HFF-Myc (cell line): ENCODE measurements at regions not wholly inside any gene's neighbourhood (a gene's known extent, or its start where the extent isn't known, plus 50 kb on each side); places are given as distances from the start of the nearest gene placed in this dataset.

Experiments used
- DNase-seq: peaks from one replicate; pipeline ENCODE4 v3.0.0-alpha.2; 2011; ENCODE audit warnings: low read depth; ENCODE audit errors: extremely low read depth
- H3K4me3 ChIP-seq: replicated peaks from 2 replicates; pipeline ENCODE4 v1.5.1; 2011; ENCODE audit warnings: low read depth, mild to moderate bottlenecking, control low read depth, low read length
- TF ChIP-seq, protein P1 (sequence below): IDR thresholded peaks from 2 replicates; pipeline ENCODE4 v1.5.1; 2012; ENCODE audit warnings: mild to moderate bottlenecking, low read depth, low read length, control low read depth; ENCODE audit errors: missing control alignments

DNA sequence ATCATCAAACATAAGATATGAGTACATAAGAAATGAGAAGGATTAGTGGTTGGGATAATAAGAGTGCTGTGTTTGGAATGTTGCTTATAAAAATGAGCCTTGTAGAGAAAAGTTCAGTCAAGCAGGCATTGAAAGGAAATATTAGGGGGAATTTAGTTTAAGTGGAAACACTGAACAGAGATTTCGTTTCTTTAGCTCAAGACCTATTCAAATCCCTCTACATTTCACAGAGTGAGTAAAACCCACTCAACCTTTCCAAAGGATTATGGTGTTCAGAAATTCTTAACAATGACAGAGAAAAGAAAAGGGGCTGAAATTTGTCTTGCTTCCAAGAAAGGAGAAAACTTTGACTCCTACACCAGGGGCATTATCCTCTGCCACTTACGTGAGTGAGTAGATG, 1072.4 kb upstream of the LCORL start:
- DNase-seq: no peak
- TF ChIP-seq, protein P1, sequence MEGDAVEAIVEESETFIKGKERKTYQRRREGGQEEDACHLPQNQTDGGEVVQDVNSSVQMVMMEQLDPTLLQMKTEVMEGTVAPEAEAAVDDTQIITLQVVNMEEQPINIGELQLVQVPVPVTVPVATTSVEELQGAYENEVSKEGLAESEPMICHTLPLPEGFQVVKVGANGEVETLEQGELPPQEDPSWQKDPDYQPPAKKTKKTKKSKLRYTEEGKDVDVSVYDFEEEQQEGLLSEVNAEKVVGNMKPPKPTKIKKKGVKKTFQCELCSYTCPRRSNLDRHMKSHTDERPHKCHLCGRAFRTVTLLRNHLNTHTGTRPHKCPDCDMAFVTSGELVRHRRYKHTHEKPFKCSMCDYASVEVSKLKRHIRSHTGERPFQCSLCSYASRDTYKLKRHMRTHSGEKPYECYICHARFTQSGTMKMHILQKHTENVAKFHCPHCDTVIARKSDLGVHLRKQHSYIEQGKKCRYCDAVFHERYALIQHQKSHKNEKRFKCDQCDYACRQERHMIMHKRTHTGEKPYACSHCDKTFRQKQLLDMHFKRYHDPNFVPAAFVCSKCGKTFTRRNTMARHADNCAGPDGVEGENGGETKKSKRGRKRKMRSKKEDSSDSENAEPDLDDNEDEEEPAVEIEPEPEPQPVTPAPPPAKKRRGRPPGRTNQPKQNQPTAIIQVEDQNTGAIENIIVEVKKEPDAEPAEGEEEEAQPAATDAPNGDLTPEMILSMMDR: no peak

DNA sequence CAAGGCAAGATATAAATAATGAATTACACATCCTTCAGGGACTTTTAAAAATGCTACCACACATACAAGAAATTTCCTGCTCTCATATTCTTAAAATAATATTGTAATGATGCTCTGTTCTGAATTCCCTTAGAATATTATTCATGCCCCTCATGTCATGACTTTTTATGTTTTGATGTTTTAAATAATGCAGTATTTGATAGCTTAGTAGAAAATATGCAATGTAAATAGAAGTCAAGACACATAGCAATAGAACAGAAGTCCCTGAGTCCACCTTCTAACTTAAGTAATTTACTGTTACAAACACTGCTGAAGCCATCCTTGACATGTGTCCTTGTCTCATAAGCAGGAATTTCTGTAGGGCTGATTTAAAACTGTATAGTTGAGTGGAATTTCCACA, 1071.2 kb upstream of the LCORL start:
- DNase-seq: no peak
- H3K4me3 ChIP-seq: no peak overlapping the region
- TF ChIP-seq, protein P1: no peak

More for the DNA sequence above, 1072.4 kb upstream of the LCORL start:
- no peak overlapping the region for H3K4me3 ChIP-seq

DNA sequence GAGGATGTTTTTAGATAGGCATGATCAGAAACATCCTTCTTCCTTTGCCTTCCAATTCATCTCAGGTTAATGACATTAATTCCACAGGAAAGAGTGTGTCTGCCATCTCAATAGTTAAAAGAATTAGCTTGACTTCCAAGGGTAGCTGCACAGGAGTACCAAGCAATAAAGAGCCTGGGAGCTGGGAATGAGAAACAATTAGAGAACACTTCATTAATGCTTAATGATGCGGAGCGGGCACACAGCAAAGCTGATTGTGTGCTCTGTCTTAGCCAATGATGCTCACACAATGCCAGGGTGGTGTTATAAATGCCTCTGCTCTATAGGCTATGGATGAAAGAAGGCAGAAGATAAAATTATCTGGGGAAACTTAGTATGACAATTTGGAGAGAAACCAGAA, 1052.5 kb upstream of the LCORL start:
- no peak for DNase-seq
- TF ChIP-seq, protein P1: no peak
- no peak overlapping the region for H3K4me3 ChIP-seq

DNA sequence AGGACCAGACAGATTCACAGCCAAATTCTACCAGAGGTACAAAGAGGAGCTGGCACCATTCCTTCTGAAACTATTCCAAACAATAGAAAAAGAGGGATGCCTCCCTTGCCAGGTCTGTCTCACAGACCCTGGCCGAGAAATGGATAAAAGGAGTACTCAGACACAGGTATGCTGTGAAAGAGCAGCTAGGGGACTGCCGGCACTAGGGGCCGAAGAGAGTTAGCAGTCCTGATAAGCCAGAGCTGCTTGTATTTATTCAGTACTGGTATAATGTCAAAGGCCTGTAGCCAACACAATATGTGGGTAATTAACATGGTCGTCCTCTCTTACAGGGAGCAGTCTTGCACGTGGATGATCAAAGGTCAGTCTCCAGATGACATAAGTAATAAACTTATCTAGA, 1042.1 kb upstream of the LCORL start:
- TF ChIP-seq, protein P1: no peak
- H3K4me3 ChIP-seq: no peak overlapping the region
- DNase-seq: no peak

DNA sequence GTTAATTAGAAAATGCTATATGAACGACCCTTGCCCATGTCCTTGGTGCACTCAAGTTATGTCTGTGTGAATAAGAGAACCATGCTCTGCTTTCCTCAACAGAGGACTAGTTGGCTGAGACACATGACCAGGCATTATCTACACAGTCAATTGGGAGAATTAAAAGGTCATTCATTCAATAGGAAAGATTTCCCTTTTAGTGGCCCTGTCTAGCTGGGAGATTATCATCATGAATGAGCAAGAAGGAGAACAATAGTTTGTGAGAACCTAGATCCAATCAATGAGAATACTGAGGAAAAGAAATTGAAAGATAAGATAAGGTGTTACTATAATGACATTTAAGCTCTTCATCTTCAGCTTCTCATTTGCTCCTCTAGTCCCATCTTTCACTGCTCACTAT, 1033.4 kb upstream of the LCORL start:
- H3K4me3 ChIP-seq: no peak overlapping the region
- DNase-seq: no peak
- TF ChIP-seq, protein P1: no peak

DNA sequence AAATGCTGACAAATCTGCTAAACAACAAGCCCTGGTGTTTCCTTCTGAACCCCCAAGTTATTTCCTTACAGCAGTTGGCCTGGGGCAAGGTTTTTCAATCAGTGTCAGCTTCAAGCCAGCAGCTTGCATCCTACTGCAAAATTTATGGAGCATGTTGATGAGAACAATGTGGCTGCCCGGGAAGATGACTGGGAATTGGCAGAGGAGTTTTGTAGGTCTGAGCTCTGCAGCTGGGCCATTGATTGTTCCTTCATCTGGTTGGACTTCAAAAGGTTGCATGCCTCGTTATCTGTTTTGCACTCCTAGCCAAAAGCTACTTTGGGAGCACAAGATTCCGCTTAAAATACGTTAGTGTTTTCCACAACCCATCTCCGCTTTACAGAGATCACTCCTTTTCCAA, 1030.3 kb upstream of the LCORL start:
- H3K4me3 ChIP-seq: no peak overlapping the region
- TF ChIP-seq, protein P1: no peak
- DNase-seq: no peak

DNA sequence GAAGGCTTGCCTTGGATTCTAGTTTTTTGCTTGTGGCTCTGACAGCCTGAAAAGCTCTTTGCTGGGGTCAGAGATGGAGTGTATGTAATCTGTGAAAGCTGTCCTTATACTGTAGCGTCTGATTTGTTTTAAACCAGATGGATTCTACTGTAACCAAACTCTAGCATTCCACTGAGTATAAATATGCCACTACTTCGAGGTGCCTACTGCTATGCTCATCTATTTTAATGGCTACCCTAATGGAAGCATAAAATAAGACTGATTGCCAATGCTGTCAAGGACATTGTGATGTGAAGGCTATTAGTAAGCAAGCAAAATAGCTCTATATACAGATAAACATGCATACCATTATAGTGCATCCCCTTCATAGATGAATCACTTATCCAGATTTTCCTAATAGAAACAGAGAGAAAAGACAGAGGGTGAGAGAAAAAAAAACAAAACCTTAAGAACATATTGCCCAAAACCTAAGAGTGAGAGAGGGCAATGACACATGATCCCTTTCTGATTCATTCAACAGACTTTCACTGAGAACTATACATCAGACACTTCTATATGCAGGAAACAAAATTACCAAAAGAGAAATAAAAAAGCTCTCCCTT, 1025.8 kb upstream of the LCORL start:
- DNase-seq: no peak
- TF ChIP-seq, protein P1: no peak
- no peak overlapping the region for H3K4me3 ChIP-seq
